ENCODE measurements at regions not wholly inside any gene's neighbourhood (a gene's known extent, or its start where the extent isn't known, plus 50 kb on each side); places are given as distances from the start of the nearest gene placed in this dataset.
"Not testable (repeated sequence)": the region's sequence is repeated elsewhere in the genome, so short reads cannot be mapped to it uniquely, and the experiment has no call there.

DNA sequence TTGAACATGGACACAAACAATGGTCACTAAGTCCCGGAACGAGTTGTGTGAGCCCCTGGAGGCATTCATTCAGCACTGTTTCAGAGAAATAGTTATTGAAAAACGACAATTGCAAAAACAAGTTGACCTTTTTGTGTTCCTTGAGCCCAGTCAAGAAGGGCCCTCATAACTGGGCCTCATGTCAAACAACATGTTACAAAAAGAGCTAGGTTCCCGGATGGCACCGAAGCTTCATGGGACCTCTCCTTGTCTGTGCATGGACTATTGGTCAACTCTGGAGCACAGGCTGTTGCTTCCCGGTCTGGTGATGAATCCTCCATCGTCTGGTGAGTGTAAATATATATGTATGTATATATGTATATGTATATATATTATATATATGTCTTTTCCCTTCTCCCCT is 176.6 kb downstream of the ALG10 start:
- no peak for DNase-seq

- DNase-seq, result no peak
Measured at GRCh38 chr12:34203866-34204620, 181.7 kb downstream of the ALG10 start.

- no peak for DNase-seq
Measured at GRCh38 chr12:34204830-34205285, 182.6 kb downstream of the ALG10 start.

DNA sequence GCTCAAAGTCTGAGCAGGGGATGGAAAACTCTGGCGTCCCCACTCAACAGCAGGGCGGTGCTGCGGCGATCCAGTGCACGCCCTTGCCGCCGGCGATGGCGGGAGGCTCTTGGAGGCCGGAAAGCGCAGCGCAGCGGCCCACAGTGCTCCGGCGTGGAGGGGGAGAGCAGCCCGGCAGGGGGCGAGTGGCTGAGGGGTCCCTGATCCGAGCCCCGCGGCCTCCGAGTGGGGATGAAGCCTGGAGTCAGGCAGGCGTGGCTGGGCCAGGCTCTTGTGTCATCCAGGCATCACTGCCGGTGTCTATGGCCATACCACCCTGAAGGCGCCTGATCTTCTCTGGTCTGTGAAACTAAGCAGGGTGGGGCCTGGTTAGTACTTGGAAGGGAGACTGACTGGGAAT is 183.1 kb downstream of the ALG10 start:
- no peak for DNase-seq

DNA sequence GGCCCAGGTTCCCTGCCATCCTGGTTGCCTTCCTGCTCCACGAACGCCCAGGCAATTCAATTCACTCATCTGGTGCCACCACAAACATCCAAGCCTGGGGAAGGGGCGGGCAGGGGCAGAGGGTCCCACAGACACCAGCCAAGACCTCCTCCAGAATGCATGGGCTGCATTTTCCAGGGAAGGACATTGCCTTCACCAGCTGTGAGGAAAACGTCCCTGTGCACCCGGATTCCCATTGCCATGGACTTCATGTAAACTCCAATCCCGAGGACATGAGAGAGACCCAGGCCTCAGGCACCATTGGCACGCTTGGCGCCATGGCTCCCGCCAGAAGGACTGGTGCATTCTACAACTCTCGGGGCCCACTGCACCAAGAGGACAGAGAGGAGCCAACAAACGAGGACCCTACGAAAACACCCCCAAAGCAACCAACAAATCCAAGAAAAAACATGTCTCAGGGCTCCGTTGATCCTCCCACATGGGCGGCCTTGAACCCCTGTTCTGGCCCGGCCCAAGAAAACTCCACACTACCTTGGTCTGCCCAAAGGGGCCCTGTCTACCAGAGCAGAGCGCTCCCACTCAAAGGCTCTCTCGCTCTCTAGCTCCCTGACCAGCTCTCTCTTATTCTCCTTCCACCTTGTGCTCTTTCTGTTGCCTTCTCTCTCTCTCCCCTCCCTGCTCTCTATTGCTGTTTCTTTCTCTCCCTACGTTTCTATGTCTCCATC is 183.9 kb downstream of the ALG10 start:
- no peak for DNase-seq

- no peak for DNase-seq
Measured at GRCh38 chr12:34207858-34208257, 185.6 kb downstream of the ALG10 start.

DNA sequence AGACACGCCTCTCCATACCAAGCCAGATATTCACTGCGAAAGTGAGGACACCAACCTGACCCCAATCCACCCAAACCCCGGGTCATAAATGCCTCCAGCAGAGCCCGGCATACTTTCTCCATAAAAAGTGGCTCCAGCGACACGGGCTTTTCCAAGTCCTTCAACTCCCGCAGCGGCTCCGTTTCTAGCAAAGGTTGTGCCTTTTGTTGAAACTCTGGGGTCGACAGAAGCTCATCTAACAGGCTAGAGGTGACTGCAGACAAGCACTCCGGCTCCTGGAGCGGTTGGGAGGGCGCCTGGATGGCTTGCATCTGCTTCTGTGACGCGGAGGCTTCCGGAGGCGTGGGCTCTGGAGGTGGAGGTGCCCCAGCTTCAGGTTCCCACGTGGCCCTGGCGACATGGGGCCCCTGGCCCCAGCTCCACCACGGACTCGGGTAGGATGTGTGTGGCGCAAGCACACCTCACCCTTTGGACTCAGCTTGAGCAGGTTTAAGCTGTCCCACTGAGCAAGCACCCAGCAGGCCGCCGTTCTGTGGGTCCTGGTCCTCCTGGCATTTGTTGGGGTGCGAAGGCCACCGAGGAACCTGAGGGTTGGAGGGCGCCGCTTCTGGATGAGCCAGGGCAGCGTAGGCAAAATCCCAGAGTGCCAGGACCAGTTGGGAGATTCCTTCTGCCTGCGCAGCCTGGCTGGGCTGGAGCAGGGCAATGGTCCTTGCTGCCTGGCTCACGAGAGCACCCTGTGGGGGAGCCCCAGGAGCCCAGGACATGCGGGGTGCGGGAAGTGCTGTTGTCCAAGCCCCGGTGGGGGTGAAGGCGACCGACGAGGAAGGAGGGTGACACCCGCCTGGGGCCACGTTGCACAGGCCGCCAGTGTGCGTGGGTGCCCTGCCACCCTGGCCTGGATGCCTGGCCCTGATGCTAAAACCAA is 186.3 kb downstream of the ALG10 start:
- DNase-seq, result no peak

DNA sequence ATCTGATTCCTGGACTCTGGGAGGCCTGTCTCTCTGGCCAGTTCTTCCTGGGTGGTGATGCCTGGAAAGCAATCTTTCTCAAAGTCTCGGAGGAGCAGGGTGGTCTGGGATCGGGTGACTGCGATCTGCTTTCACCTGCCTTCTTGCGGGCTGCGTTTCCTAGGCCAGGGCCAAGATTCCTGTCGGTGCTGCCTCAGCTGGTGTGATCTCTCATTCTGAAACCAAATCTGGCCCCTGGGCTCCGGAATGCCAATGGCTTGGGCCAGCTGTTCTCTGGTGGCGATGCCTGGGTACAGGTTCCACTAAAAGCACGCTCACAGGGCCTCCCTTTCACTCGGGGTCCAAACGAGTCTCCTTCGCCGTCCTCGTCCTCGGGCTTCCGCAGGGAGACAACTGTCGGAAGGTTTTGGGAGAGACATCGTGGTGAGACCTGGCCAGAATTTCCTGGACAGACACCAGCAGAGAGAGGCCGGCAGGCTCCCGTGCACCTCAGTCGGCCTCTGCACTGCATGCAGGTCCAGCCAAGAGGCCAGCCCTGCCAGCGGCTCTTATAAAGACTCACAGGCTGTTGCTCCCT is 187.1 kb downstream of the ALG10 start:
- DNase-seq, result no peak

GRCh38 chr12:34210183-34210582 is 187.9 kb downstream of the ALG10 start:
- DNase-seq, result no peak

GRCh38 chr12:34210689-34211530 is 188.6 kb downstream of the ALG10 start:
- no peak for DNase-seq

DNA sequence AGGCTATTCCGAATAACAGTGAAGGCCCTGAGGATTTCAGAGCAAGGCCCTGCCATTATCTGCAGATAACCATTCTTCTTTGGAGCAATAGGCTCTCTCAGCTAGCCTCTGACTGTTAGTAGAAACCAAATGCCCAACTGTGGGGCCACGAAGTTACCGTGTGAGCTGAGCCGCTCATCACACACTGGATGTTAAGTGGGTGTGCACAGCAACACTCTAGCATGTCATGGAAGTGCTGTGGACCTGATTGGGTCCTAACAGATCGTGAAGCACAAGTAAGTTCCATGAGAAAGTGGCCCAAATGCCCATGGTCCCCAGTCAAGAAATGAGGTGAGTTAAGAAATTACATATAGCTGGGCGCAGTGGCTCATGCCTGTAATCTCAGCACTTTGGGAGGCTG is 190.4 kb downstream of the ALG10 start:
- DNase-seq, result no peak

DNA sequence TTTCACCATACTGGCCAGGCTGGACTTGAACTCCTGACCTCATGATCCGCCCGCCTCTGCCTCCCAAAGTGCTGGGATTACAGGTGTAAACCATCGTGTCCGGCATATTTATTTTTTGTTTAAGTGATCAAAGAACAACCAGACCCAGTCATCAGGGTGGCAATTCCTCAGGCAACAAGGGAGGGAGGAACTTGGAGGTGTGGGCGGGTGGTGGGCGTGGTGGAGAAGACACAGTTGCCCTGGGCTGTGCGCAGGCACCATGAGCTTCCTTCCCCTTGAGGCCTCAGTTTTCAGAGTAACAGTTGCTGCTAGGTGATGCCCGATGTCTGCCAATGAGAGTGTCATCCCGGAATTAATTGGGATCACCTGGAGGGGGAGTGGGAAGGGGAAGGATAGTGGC is 191.7 kb downstream of the ALG10 start:
- no peak for DNase-seq

- no peak for DNase-seq
Measured at GRCh38 chr12:34215213-34215892, 193.1 kb downstream of the ALG10 start.

- DNase-seq, result no peak
Measured at GRCh38 chr12:34215893-34216285, 193.6 kb downstream of the ALG10 start.

GRCh38 chr12:34217660-34218059 is 195.4 kb downstream of the ALG10 start:
- no peak for DNase-seq

DNA sequence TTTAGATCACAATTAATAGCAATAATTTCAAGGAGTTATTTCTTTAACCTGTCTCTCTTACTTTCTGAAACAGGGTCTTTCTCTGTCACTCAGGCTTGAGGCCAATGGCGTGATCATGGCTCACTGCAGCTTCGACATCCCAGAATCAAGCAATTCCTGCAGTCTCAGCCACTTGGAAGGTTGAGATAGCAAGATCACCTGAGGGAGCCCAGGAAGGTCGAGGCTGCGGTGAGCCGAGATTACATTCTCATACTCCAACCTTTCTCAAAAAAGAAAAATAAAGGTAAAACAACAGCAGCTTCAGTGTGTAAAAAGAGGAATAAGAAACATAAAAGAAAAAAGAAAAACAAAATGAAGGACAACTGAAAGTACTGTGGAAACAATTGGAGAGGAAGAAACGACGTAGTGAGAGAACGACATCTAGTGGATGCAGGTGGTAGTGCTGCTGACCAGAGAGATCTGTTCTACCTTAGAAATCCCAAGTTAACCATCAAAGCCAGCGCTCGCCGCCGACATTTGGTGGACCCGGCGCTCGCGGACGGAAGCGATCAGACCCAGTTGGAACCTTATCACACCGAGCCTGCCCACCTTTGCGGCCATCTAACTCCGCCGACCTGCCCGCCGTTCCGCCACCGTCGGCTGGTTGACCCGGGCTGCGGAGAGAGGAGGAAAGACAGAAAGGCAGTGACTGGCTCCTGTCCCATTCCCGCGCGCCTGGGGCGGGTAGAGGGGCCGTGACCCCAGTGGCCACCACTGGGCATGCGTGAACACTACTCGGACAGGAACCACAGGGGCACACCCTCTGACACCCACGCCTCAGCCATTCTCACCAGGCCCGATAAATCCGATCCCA is 196.1 kb downstream of the ALG10 start:
- peak; percentile 53 to 66 for DNase-seq

GRCh38 chr12:34219046-34219770 is 196.9 kb downstream of the ALG10 start:
- DNase-seq, result no peak

- DNase-seq, result not testable (repeated sequence)
Measured at GRCh38 chr12:34220079-34220478, 197.8 kb downstream of the ALG10 start.

GRCh38 chr12:34223640-34224039 is 201.3 kb downstream of the ALG10 start:
- no peak for DNase-seq

- not testable (repeated sequence) for DNase-seq
Measured at GRCh38 chr12:34226044-34226443, 203.7 kb downstream of the ALG10 start.
